IMR-90 (cell line): ENCODE measurements at regions not wholly inside any gene's neighbourhood (a gene's known extent, or its start where the extent isn't known, plus 50 kb on each side); places are given as distances from the start of the nearest gene placed in this dataset.

Experiments
- ATAC-seq: fragments of 200-7000 bp; cut with Tn5 transposase; 2 replicates; pipeline ENCODE4 v1.9.1; 2020; ENCODE audit warnings: low read depth, mild to moderate bottlenecking, moderate library complexity
- BruUV-seq: library from RNA; stranded (reverse); fragments of 400-500 nt; replicated peaks from 2 replicates; lab custom pipeline; 2021; lab: Mats Ljungman, UMichigan
- CTCF ChIA-PET: fragments of 300-600 bp; formaldehyde crosslinking; extraction: SDS; loops from one replicate; lab custom pipeline; 2021; ENCODE audit warnings: antibody characterized with exemption; lab: Yijun Ruan, JAX
- POLR2A ChIA-PET: fragments of 300-600 bp; sonication (Branson Sonifier 250); formaldehyde crosslinking; loops from one replicate; lab custom pipeline; 2022; ENCODE audit warnings: antibody characterized with exemption; ENCODE audit not compliant: unreplicated experiment; lab: Charles Lee
- DNase-seq: peaks from one replicate; pipeline ENCODE4 v3.0.0; 2013
- H2AFZ ChIP-seq: replicated peaks from 2 replicates; pipeline ENCODE3; 2013; ENCODE audit warnings: low read length, mild to moderate bottlenecking; ENCODE audit not compliant: poor library complexity
- H2AK5ac ChIP-seq: 2 replicates; pipeline ENCODE4 v1.6.1; 2013; ENCODE audit warnings: low read depth, low read length, inconsistent platforms
- H2AK9ac ChIP-seq: replicated peaks from 2 replicates; pipeline ENCODE3; 2013; ENCODE audit warnings: mild to moderate bottlenecking, low read depth, low read length, moderate library complexity; ENCODE audit not compliant: poor library complexity
- H2BK120ac ChIP-seq: 2 replicates; pipeline ENCODE4 v1.6.1; 2013; ENCODE audit warnings: low read depth, low read length, inconsistent platforms
- H2BK15ac ChIP-seq: 3 replicates; pipeline ENCODE4 v1.6.1; 2013; ENCODE audit warnings: low read depth, low read length, inconsistent platforms
- H2BK20ac ChIP-seq: 2 replicates; pipeline ENCODE4 v1.6.1; 2013; ENCODE audit warnings: low read depth, mild to moderate bottlenecking, inconsistent platforms, low read length, moderate library complexity
- H2BK5ac ChIP-seq: 2 replicates; pipeline ENCODE4 v1.6.1; 2013; ENCODE audit warnings: mild to moderate bottlenecking, low read depth, low read length, inconsistent platforms; ENCODE audit not compliant: poor library complexity, severe bottlenecking
- H3K14ac ChIP-seq: replicated peaks from 2 replicates; pipeline ENCODE4 v1.6.1; 2013; ENCODE audit warnings: low read depth, low read length, inconsistent platforms
- H3K18ac ChIP-seq: 2 replicates; pipeline ENCODE4 v1.6.1; 2013; ENCODE audit warnings: low read depth, low read length, control low read depth
- H3K23ac ChIP-seq: 2 replicates; pipeline ENCODE4 v1.6.1; 2013; ENCODE audit warnings: low read depth, low read length, inconsistent platforms
- H3K27ac ChIP-seq: 2 replicates; pipeline ENCODE4 v1.5.1; 2013; ENCODE audit warnings: mild to moderate bottlenecking, control low read depth, low read length; ENCODE audit not compliant: insufficient read depth
- H3K27me3 ChIP-seq: 2 replicates; pipeline ENCODE4 v1.6.1; 2013; ENCODE audit warnings: low read length; ENCODE audit not compliant: control insufficient read depth, insufficient read depth
- H3K36me3 ChIP-seq: 2 replicates; pipeline ENCODE4 v1.6.1; 2013; ENCODE audit warnings: low read length, mixed read lengths; ENCODE audit not compliant: control insufficient read depth, insufficient read depth
- H3K4ac ChIP-seq: 2 replicates; pipeline ENCODE4 v1.6.1; 2013; ENCODE audit warnings: low read depth, low read length, inconsistent platforms
- H3K4me1 ChIP-seq: 2 replicates; pipeline ENCODE4 v1.6.1; 2013; ENCODE audit warnings: low read length, mixed read lengths; ENCODE audit not compliant: control insufficient read depth, insufficient read depth
- H3K4me2 ChIP-seq: 2 replicates; pipeline ENCODE4 v1.6.1; 2013; ENCODE audit warnings: low read depth, mild to moderate bottlenecking, control low read depth, low read length, moderate library complexity
- H3K4me3 ChIP-seq: 2 replicates; pipeline ENCODE4 v1.5.1; 2013; ENCODE audit warnings: low read depth, mild to moderate bottlenecking, control low read depth, low read length, moderate library complexity; ENCODE audit not compliant: insufficient read depth
- H3K56ac ChIP-seq: 2 replicates; pipeline ENCODE4 v1.6.1; 2013; ENCODE audit warnings: low read length, inconsistent platforms; ENCODE audit not compliant: insufficient read depth; ENCODE audit errors: extremely low read depth
- H3K79me1 ChIP-seq, 2 experiments: 2 replicates each; pipeline ENCODE4 v1.6.1; 2013; ENCODE audit warnings: low read length in 2 of 2, inconsistent platforms in 1 of 2, low read depth in 1 of 2
- H3K9ac ChIP-seq: 2 replicates; pipeline ENCODE4 v1.6.1; 2013; ENCODE audit warnings: low read depth, low read length, control low read depth
- H3K9me1 ChIP-seq: 2 replicates; pipeline ENCODE4 v1.6.1; 2013; ENCODE audit warnings: low read length, inconsistent platforms; ENCODE audit not compliant: insufficient read depth
- H3K9me3 ChIP-seq: 2 replicates; pipeline ENCODE4 v1.6.1; 2013; ENCODE audit warnings: low read length; ENCODE audit not compliant: control insufficient read depth, insufficient read depth
- H4K20me1 ChIP-seq: 2 replicates; pipeline ENCODE4 v1.6.1; 2013; ENCODE audit warnings: low read length, inconsistent platforms; ENCODE audit not compliant: insufficient read depth
- H4K5ac ChIP-seq: 2 replicates; pipeline ENCODE4 v1.6.1; 2013; ENCODE audit warnings: mild to moderate bottlenecking, low read depth, low read length, control low read depth
- H4K8ac ChIP-seq, 2 experiments: 2 replicates each; pipeline ENCODE4 v1.6.1; 2013; ENCODE audit warnings: low read depth in 2 of 2, low read length in 2 of 2, control low read depth in 1 of 2, inconsistent platforms in 1 of 2
- H4K91ac ChIP-seq: 2 replicates; pipeline ENCODE4 v1.6.1; 2013; ENCODE audit warnings: low read depth, low read length, inconsistent platforms; ENCODE audit not compliant: insufficient read depth
- CHD1 ChIP-seq: IDR thresholded peaks from 2 replicates; pipeline ENCODE4 v1.6.1; 2012; ENCODE audit warnings: low read depth, low read length, improper control_type of control experiment
- MAZ ChIP-seq: IDR thresholded peaks from 2 replicates; pipeline ENCODE4 v1.6.1; 2012; ENCODE audit warnings: low read depth, mild to moderate bottlenecking, low read length, improper control_type of control experiment, moderate library complexity, borderline replicate concordance
- NFE2L2 ChIP-seq: fragments of 150-350 bp; IDR thresholded peaks from 2 replicates; pipeline ENCODE4 v1.6.1; 2016; ENCODE audit warnings: low read depth, mild to moderate bottlenecking, low read length
- POLR2A ChIP-seq: IDR thresholded peaks from 2 replicates; pipeline ENCODE4 v1.6.1; 2012; ENCODE audit warnings: mild to moderate bottlenecking, low read depth, low read length
- RAD21 ChIP-seq: IDR thresholded peaks from 2 replicates; pipeline ENCODE4 v1.6.1; 2012; ENCODE audit warnings: low read length, improper control_type of control experiment
- RFX5 ChIP-seq: IDR thresholded peaks from 2 replicates; pipeline ENCODE4 v1.8.0; 2012; ENCODE audit warnings: low read depth, mild to moderate bottlenecking, low read length, moderate library complexity
- WGBS, 2 experiments: methylation state at CpG; one replicate each; pipeline versions ENCODE4 v1.1.5 to v1.1.7; 2013; ENCODE audit warnings: missing lambda C conversion rate in 2 of 2; ENCODE audit not compliant: insufficient read length in 1 of 2; ENCODE audit errors: extremely low coverage in 2 of 2; 5-methylcytosine and 5-hydroxymethylcytosine counted together
- dilution Hi-C: fragments of 300-500 bp; cut with HindIII; formaldehyde crosslinking; loops from one replicate; pipeline ENCODE4 v1.14.3; 2018; ENCODE audit warnings: low sequenced_read_pairs; ENCODE audit not compliant: unreplicated experiment
- in situ Hi-C: fragments of 300-500 bp; cut with MboI; formaldehyde crosslinking; loops from 3 replicates; pipeline ENCODE4 v1.14.3; 2019; ENCODE audit warnings: low sequenced_read_pairs, inconsistent platforms, mixed read lengths
- intact Hi-C: fragments of 100-400 bp; cut with micrococcal nuclease; formaldehyde crosslinking; loops from 2 replicates; pipeline ENCODE4 v1.10.0; 2022

DNA sequence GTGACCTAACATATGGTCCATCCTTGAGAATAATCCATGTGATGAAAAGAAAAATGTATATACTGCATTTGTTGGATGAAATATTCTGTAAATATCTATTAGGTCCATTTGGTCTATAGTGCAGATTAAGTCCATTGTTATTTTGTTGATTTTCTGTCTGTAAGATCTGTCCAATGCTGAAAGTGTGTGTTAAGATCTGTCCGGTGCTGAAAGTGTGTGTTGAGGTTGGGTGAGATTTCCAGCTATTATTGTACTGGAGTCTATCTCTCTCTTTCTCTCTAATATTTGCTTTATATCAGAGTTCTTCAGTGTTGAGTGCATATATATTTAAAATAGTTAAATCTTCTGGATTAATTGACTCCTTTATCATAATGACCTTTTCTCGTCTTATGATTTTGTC, 828.8 kb upstream of the CRIM1 start:
- no peak overlapping the region for H3K9ac ChIP-seq
- no peaks in the 10 kb centered on the region for H4K20me1 ChIP-seq
- CTCF ChIA-PET, result interaction anchor here (0.7 kb wide), 1 partner anchor 1138 kb away, joined by 4 read pairs; no protein-coding TSS in a partner anchor
- H4K8ac ChIP-seq, result no peak overlapping the region
- no peak overlapping the region for H4K91ac ChIP-seq
- intact Hi-C loops (no loop called here), in situ Hi-C loops (no loop called here), dilution Hi-C loops (no loop called here)
- no peak overlapping the region for H3K56ac ChIP-seq
- no peak overlapping the region for H3K27ac ChIP-seq
- peaks cover 20% of the 10 kb centered on the region for H3K9me3 ChIP-seq
- H4K5ac ChIP-seq, result no peak overlapping the region
- H3K4me3 ChIP-seq, result no peak overlapping the region
- no peak overlapping the region for H3K14ac ChIP-seq
- no TSS peak for BruUV-seq
- no peak overlapping the region for H2BK15ac ChIP-seq
- ATAC-seq (no peak), DNase-seq (no peak)
- no peak overlapping the region for H2BK5ac ChIP-seq
- no peak overlapping the region for H3K4me2 ChIP-seq
- H2AK5ac ChIP-seq, result no peak overlapping the region
- no peaks in the 10 kb centered on the region for H3K27me3 ChIP-seq
- no peaks in the 10 kb centered on the region for H3K9me1 ChIP-seq
- no peak overlapping the region for H3K18ac ChIP-seq
- TF ChIP-seq RAD21, result no peak
- TF ChIP-seq POLR2A, result no peak
- no peak for TF ChIP-seq RFX5
- TF ChIP-seq NFE2L2, result no peak
- no peak for TF ChIP-seq CHD1
- no peak for TF ChIP-seq MAZ
- H2BK120ac ChIP-seq, result no peak overlapping the region
- no peak overlapping the region for H2AK9ac ChIP-seq
- H3K4me1 ChIP-seq, result no peaks in the 10 kb centered on the region
- POLR2A ChIA-PET, result no interaction called here
- WGBS, 2 experiments, result no CpG with 5 or more reads among the region's 2 CpGs
- H3K23ac ChIP-seq, result no peak overlapping the region
- no peak overlapping the region for H2BK20ac ChIP-seq
- H3K4ac ChIP-seq, result no peak overlapping the region
- no peaks in the 10 kb centered on the region for H3K79me1 ChIP-seq
- no peaks in the 10 kb centered on the region for H3K36me3 ChIP-seq
- no peak overlapping the region for H2AFZ ChIP-seq
